HCT116 (cell line): ENCODE measurements at regions not wholly inside any gene's neighbourhood (a gene's known extent, or its start where the extent isn't known, plus 50 kb on each side); places are given as distances from the start of the nearest gene placed in this dataset.

Source experiments
- POLR2A ChIP-seq: IDR thresholded peaks from 2 replicates; pipeline ENCODE4 v1.7.0; 2011; ENCODE audit warnings: borderline replicate concordance; ENCODE audit not compliant: insufficient read depth, insufficient read length; ENCODE audit errors: extremely low read depth
- POLR2AphosphoS5 ChIP-seq: IDR thresholded peaks from 2 replicates; pipeline ENCODE4 v1.6.1; 2011; ENCODE audit warnings: mild to moderate bottlenecking, low read depth, low read length, moderate library complexity
- TCF7L2 ChIP-seq: IDR thresholded peaks from 2 replicates; pipeline ENCODE4 v1.7.0; 2011; ENCODE audit warnings: borderline replicate concordance, inconsistent platforms; ENCODE audit not compliant: insufficient read depth, insufficient read length; ENCODE audit errors: extremely low read depth
- ZNF274 ChIP-seq: fragments of 200-500 bp; sonication (Bioruptor generic); IDR thresholded peaks from 2 replicates; pipeline ENCODE4 v1.6.1; 2014; ENCODE audit warnings: mild to moderate bottlenecking, low read depth, low read length, inconsistent platforms
- TF ChIP-seq, protein P1 (sequence below): IDR thresholded peaks from 2 replicates; pipeline ENCODE4 v1.6.1; 2011; ENCODE audit warnings: mild to moderate bottlenecking, low read length, moderate library complexity; ENCODE audit not compliant: insufficient replicate concordance; ENCODE audit errors: extremely low read depth
- TF ChIP-seq, protein P2 (sequence below), 3 experiments: fragments of 200-600 bp in 1 of 3; sonication (generic) in 1 of 3; IDR thresholded peaks in 2 of 3; conservative IDR thresholded peaks in 1 of 3; 2 replicates each; pipeline ENCODE4 v1.5.1; 2012 to 2017; ENCODE audit warnings: low read depth in 2 of 3, low read length in 2 of 3, antibody characterized with exemption in 1 of 3, borderline replicate concordance in 1 of 3, control low read depth in 1 of 3, mild to moderate bottlenecking in 1 of 3, mixed read lengths in 1 of 3, mixed run types in 1 of 3, moderate library complexity in 1 of 3; ENCODE audit not compliant: insufficient read depth in 1 of 3
- TF ChIP-seq, protein P3 (sequence below): IDR thresholded peaks from 2 replicates; pipeline ENCODE4 v1.6.1; 2012

DNA sequence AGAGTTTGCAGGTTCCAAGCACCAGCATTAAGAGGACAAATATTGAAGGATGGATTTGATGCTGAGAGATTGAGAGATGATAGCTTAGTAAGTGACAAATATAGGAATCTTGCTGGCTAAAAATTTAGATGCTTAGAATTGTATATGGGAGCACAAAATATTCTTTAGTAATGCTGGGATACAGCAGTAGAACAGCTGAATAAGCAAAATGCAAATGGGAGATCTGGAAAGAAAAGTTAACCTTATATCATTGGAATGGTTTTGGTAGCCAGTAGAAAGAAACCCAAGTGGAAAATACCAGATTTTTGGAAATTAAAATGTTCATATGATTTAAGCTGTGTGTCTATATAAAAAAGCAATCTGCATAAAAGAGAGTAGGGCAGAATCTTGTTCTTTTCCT is 308.6 kb upstream of the CPEB2 start:
- TF ChIP-seq, protein P1, sequence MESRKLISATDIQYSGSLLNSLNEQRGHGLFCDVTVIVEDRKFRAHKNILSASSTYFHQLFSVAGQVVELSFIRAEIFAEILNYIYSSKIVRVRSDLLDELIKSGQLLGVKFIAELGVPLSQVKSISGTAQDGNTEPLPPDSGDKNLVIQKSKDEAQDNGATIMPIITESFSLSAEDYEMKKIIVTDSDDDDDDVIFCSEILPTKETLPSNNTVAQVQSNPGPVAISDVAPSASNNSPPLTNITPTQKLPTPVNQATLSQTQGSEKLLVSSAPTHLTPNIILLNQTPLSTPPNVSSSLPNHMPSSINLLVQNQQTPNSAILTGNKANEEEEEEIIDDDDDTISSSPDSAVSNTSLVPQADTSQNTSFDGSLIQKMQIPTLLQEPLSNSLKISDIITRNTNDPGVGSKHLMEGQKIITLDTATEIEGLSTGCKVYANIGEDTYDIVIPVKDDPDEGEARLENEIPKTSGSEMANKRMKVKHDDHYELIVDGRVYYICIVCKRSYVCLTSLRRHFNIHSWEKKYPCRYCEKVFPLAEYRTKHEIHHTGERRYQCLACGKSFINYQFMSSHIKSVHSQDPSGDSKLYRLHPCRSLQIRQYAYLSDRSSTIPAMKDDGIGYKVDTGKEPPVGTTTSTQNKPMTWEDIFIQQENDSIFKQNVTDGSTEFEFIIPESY, result no peak
- no peak for TF ChIP-seq ZNF274
- TF ChIP-seq TCF7L2, result no peak
- TF ChIP-seq, protein P2, sequence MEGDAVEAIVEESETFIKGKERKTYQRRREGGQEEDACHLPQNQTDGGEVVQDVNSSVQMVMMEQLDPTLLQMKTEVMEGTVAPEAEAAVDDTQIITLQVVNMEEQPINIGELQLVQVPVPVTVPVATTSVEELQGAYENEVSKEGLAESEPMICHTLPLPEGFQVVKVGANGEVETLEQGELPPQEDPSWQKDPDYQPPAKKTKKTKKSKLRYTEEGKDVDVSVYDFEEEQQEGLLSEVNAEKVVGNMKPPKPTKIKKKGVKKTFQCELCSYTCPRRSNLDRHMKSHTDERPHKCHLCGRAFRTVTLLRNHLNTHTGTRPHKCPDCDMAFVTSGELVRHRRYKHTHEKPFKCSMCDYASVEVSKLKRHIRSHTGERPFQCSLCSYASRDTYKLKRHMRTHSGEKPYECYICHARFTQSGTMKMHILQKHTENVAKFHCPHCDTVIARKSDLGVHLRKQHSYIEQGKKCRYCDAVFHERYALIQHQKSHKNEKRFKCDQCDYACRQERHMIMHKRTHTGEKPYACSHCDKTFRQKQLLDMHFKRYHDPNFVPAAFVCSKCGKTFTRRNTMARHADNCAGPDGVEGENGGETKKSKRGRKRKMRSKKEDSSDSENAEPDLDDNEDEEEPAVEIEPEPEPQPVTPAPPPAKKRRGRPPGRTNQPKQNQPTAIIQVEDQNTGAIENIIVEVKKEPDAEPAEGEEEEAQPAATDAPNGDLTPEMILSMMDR (IDR thresholded peaks at IDR 0.05 in 2 of 3, conservative IDR thresholded peaks at IDR 0.05 in 1 of 3; ENCODE audit: borderline replicate concordance in 1 of 3, insufficient read depth in 1 of 3, low read depth in 2 of 3, low read length in 2 of 3), result no peak
- no peak for TF ChIP-seq POLR2AphosphoS5
- TF ChIP-seq, protein P3, sequence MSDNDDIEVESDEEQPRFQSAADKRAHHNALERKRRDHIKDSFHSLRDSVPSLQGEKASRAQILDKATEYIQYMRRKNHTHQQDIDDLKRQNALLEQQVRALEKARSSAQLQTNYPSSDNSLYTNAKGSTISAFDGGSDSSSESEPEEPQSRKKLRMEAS, result no peak
- no peak for TF ChIP-seq POLR2A
